OCI-LY3 (cell line): ENCODE measurements at regions not wholly inside any gene's neighbourhood (a gene's known extent, or its start where the extent isn't known, plus 50 kb on each side); places are given as distances from the start of the nearest gene placed in this dataset.
"Not testable (repeated sequence)": the region's sequence is repeated elsewhere in the genome, so short reads cannot be mapped to it uniquely, and the experiment has no call there.

Experiments
- CTCF ChIP-seq: fragments of 200-600, 300-600 bp; sonication (generic); IDR thresholded peaks from 2 replicates; pipeline ENCODE4 v1.5.1; 2014; ENCODE audit warnings: antibody characterized with exemption, low read length, low read depth
- EZH2phosphoT487 ChIP-seq: fragments of 200-600 bp; shearing (Covaris generic); IDR thresholded peaks from 2 replicates; pipeline ENCODE4 v1.6.1; 2018; ENCODE audit warnings: antibody characterized with exemption, mixed run types, low read depth

GRCh38 chr7:12043457-12043856 lies 167.6 kb upstream of the TMEM106B start:
- TF ChIP-seq CTCF, EZH2phosphoT487: not testable (repeated sequence)
